Vagina (tissue), 2 donors: ENCODE measurements at regions not wholly inside any gene's neighbourhood (a gene's known extent, or its start where the extent isn't known, plus 50 kb on each side); places are given as distances from the start of the nearest gene placed in this dataset.

Source experiments
- DNase-seq, 2 donors: peaks; one replicate each; pipeline ENCODE4 v3.0.0-alpha.2; 2017; ENCODE audit errors: extremely low spot score in 2 of 2
- H3K27ac ChIP-seq: fragments of 200-600 bp; sonication (generic); one replicate; pipeline ENCODE4 v1.5.1; 2019
- H3K27me3 ChIP-seq: fragments of 200-600 bp; sonication (generic); one replicate; pipeline ENCODE4 v1.5.1; 2019
- H3K36me3 ChIP-seq, 2 donors: fragments of 200-600 bp; sonication (generic); one replicate each; pipeline ENCODE4 v1.5.1; 2017 to 2019
- H3K4me1 ChIP-seq: fragments of 200-600 bp; sonication (generic); one replicate; pipeline ENCODE4 v1.5.1; 2019
- H3K4me3 ChIP-seq, 2 donors: fragments of 200-600 bp; sonication (generic); 1 replicate in 1 of 2; 2 replicates in 1 of 2; pipeline ENCODE4 v1.5.1; 2016 to 2019
- H3K9me3 ChIP-seq: fragments of 200-600 bp; sonication (generic); one replicate; pipeline ENCODE4 v1.5.1; 2019
- CTCF ChIP-seq, 3 experiments: fragments of 450-650 bp in 2 of 3; fragments of 200-600 bp in 1 of 3; sonication (generic) in 1 of 3; IDR thresholded peaks; one replicate each; pipeline ENCODE4 v1.5.1; 2017 to 2019; ENCODE audit warnings: antibody characterized with exemption in 3 of 3, mild to moderate bottlenecking in 2 of 3, moderate library complexity in 2 of 3
- POLR2A ChIP-seq, 2 donors: fragments of 450-650 bp; IDR thresholded peaks; one replicate each; pipeline ENCODE4 v1.6.1; 2017; ENCODE audit warnings: antibody characterized with exemption in 2 of 2, mild to moderate bottlenecking in 2 of 2, moderate library complexity in 2 of 2
- POLR2AphosphoS5 ChIP-seq, 2 donors: sonication (generic); formaldehyde crosslinking; IDR thresholded peaks; one replicate each; pipeline ENCODE4 v1.9.0; 2017; ENCODE audit warnings: antibody characterized with exemption in 2 of 2, mild to moderate bottlenecking in 2 of 2, low read depth in 1 of 2; ENCODE audit not compliant: insufficient read depth in 1 of 2
- intact Hi-C: fragments of 100-400 bp; cut with DNase I; formaldehyde crosslinking; loops from one replicate; pipeline ENCODE4 v1.15.1; 2023

DNA sequence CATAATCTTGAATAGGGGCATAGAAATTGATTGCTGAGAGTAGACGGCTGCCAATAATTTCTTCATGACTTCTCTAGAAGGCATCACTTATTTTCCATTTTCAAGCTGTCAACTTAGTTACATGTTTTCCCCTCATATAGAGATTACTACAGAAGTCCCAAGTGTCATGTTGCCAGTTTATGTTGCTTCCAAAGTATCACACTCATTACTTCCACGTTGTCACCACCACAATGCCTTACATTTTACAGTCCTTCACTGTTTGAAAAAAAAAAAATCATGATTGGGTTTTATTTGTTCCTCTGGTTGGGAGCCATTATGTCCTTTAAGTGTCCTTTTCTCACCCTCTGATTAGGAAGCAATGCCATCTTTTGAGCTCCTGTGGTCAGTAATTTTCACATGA lies 2144.6 kb upstream of the ACO1 start:
- no peak overlapping the region for H3K27ac ChIP-seq
- H3K36me3 ChIP-seq, result no peaks in the 10 kb centered on the region
- no peak overlapping the region for H3K4me3 ChIP-seq
- H3K4me1 ChIP-seq, result no peaks in the 10 kb centered on the region
- DNase-seq, result no peak
- H3K9me3 ChIP-seq, result no peaks in the 10 kb centered on the region
- no peaks in the 10 kb centered on the region for H3K27me3 ChIP-seq
- intact Hi-C loops, result no loop called here
- TF ChIP-seq POLR2AphosphoS5 (IDR thresholded peaks at IDR 0.05; ENCODE audit: insufficient read depth in 1 of 2, low read depth in 1 of 2) (no peak), POLR2A (IDR thresholded peaks at IDR 0.05) (no peak)

GRCh38 chr9:30243467-30243866 lies 2141.0 kb upstream of the ACO1 start:
- no peaks in the 10 kb centered on the region for H3K4me1 ChIP-seq

GRCh38 chr9:30244877-30245276 lies 2139.6 kb upstream of the ACO1 start:
- H3K27ac ChIP-seq, result no peak overlapping the region
- H3K4me1 ChIP-seq, result no peaks in the 10 kb centered on the region
- H3K36me3 ChIP-seq, result no peaks in the 10 kb centered on the region
- TF ChIP-seq CTCF (IDR thresholded peaks at IDR 0.05), result no peak
- no peak for TF ChIP-seq POLR2AphosphoS5 (IDR thresholded peaks at IDR 0.05; ENCODE audit: insufficient read depth in 1 of 2, low read depth in 1 of 2)
- H3K9me3 ChIP-seq, result no peaks in the 10 kb centered on the region
- DNase-seq, result no peak
- no peaks in the 10 kb centered on the region for H3K27me3 ChIP-seq
- intact Hi-C loops, result no loop called here
- H3K4me3 ChIP-seq, result no peak overlapping the region

More at GRCh38 chr9:30243467-30243866, 2141.0 kb upstream of the ACO1 start:
- DNase-seq, result no peak
- no peak overlapping the region for H3K27ac ChIP-seq
- TF ChIP-seq POLR2AphosphoS5 (IDR thresholded peaks at IDR 0.05; ENCODE audit: insufficient read depth in 1 of 2, low read depth in 1 of 2), result no peak
- no peak for TF ChIP-seq CTCF (IDR thresholded peaks at IDR 0.05)
- TF ChIP-seq POLR2A (IDR thresholded peaks at IDR 0.05), result no peak
- H3K4me3 ChIP-seq, result no peak overlapping the region
- no peaks in the 10 kb centered on the region for H3K27me3 ChIP-seq
- intact Hi-C loops, result no loop called here
- H3K36me3 ChIP-seq, result no peaks in the 10 kb centered on the region
- H3K9me3 ChIP-seq, result no peaks in the 10 kb centered on the region

DNA sequence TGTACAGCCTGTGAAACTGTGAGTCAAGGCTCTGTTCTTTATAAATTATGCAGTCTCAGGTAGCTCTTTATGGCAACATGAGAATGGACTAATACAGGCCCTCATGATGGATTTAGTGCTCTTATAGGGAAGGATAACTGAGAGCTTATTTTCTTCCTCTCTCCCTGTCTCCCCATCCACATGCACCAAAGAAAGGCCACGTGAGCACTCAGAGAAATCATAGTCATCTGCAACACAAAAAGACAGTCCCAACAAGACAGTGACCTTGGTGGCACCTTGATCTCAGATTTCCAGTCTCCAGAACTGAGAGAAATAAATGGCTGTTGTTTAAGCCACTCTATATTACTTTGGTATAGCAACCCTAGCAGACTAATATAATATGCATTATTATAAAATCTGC lies 2133.6 kb upstream of the ACO1 start:
- H3K27me3 ChIP-seq, result no peaks in the 10 kb centered on the region
- H3K27ac ChIP-seq, result no peak overlapping the region
- DNase-seq, result no peak
- intact Hi-C loops, result no loop called here
- H3K9me3 ChIP-seq, result no peaks in the 10 kb centered on the region
- no peaks in the 10 kb centered on the region for H3K36me3 ChIP-seq
- TF ChIP-seq POLR2AphosphoS5 (IDR thresholded peaks at IDR 0.05; ENCODE audit: insufficient read depth in 1 of 2, low read depth in 1 of 2) (no peak), CTCF (IDR thresholded peaks at IDR 0.05) (no peak), POLR2A (IDR thresholded peaks at IDR 0.05) (no peak)
- no peaks in the 10 kb centered on the region for H3K4me1 ChIP-seq
- no peak overlapping the region for H3K4me3 ChIP-seq

DNA sequence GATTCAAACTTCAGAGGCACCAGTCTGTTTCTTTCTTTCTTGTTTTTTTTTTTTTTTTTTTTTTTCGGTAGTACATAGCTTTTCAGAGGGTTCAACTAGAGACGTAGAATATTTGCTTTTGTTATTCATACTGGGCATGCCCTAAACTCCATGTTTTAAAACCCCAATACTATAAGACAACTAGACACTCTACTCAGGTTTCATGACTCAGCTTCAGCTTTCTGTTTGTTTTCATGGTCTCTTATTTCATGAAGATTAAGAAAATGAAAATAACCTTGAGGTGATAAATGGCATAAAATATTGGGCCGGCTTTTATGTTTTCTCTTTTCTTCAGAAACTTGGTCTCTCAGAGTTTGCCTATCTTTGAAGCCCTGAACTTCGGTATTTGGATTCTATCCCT lies 2126.3 kb upstream of the ACO1 start:
- no peaks in the 10 kb centered on the region for H3K36me3 ChIP-seq
- no peaks in the 10 kb centered on the region for H3K27me3 ChIP-seq
- no peak overlapping the region for H3K4me3 ChIP-seq
- DNase-seq, result no peak
- intact Hi-C loops, result no loop called here
- TF ChIP-seq POLR2A (IDR thresholded peaks at IDR 0.05), result no peak
- no peak for TF ChIP-seq POLR2AphosphoS5 (IDR thresholded peaks at IDR 0.05; ENCODE audit: insufficient read depth in 1 of 2, low read depth in 1 of 2)
- TF ChIP-seq CTCF (IDR thresholded peaks at IDR 0.05), result no peak
- H3K4me1 ChIP-seq, result no peaks in the 10 kb centered on the region
- no peak overlapping the region for H3K27ac ChIP-seq
- H3K9me3 ChIP-seq, result no peaks in the 10 kb centered on the region
